HG02870 (cell line): ENCODE measurements at regions not wholly inside any gene's neighbourhood (a gene's known extent, or its start where the extent isn't known, plus 50 kb on each side); places are given as distances from the start of the nearest gene placed in this dataset.
"Not testable (repeated sequence)": the region's sequence is repeated elsewhere in the genome, so short reads cannot be mapped to it uniquely, and the experiment has no call there.

Source experiments
- ATAC-seq: cut with Tn5 transposase; IDR thresholded peaks from one replicate; pipeline ENCODE4 v1.9.1; 2021; ENCODE audit warnings: mild to moderate bottlenecking, moderate library complexity; ENCODE audit not compliant: unreplicated experiment

DNA sequence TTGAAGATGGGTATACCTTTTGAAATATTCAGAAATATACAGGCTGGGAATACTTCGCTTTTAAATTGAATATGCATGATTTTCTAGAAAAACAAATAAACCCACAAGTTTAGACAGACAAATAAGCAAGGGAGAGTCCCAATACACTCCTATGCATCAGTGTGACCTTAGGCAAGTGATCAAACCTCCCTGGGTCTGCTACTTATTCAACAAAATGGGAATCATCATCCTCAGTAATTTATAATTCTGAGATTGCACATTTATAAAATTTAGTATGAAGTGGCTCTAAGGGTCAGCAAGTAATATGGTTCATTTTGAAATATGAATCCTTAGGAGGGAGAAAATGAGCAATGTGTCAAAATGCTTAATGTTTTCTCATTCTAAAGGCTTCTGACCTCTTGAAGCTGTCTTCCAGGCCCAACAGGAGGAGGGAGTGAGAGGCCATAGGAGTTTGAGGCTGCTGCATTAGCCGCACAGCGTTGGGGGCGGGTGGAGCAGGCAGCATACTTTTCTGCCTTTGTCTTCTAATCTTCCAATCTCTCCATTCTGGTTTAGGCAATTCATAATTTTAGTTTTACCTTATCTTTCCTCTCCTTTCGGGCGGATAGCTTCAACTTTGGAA is 155.1 kb downstream of the TRIB2 start:
- ATAC-seq, result no peak

GRCh38 chr2:12877761-12878160 is 161.0 kb downstream of the TRIB2 start:
- ATAC-seq, result no peak

DNA sequence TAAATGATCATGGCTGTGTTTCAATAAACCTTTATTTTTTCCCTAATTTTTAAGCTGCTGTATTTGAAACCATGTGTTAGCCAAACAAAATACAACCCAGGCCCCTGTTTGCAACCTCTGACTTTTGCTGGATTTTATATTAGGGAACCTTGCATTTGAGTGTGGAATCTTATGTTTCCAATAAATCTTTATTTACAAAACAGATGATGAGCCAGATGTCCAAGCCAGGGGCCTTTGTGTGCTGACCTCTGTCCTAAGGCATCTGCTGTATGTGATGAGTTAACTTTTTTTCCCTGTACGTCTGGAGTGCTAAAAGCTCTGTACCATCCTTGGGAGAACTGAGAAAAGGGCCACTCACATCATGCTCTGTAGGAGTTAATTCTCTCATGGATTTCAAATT is 162.9 kb downstream of the TRIB2 start:
- no peak for ATAC-seq

GRCh38 chr2:12881952-12882351 is 165.2 kb downstream of the TRIB2 start:
- ATAC-seq, result no peak

GRCh38 chr2:12882393-12882792 is 165.7 kb downstream of the TRIB2 start:
- ATAC-seq, result no peak

- no peak for ATAC-seq
These were observed 167.2 kb downstream of the TRIB2 start for GRCh38 chr2:12883906-12884305.

DNA sequence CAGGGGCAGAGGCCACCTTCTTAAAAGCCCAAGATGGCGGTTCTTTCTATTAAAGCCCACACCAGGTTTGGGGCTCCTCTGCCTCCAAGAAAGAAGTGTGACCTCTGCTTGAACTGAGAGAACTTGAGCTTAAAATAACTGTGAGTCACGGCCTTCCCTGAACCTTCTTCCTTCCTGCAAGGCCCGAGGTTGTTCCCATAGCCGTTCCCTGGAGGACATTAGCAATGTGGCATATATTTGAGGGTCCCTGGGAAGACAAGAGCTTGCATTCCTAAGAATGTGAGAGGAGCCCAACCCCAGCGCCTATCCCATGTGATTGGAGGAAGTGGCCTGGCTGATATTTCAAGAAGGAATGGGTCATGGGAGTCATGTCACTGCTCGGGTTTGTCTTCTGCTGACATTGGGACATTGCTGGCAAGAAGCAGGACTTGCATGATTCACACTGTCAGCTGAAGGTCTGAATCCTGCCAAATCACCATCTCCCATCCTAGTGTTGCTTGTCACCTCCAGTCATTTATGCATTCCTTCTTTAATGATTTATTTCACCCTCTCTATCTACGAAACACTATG is 168.1 kb downstream of the TRIB2 start:
- no peak for ATAC-seq

DNA sequence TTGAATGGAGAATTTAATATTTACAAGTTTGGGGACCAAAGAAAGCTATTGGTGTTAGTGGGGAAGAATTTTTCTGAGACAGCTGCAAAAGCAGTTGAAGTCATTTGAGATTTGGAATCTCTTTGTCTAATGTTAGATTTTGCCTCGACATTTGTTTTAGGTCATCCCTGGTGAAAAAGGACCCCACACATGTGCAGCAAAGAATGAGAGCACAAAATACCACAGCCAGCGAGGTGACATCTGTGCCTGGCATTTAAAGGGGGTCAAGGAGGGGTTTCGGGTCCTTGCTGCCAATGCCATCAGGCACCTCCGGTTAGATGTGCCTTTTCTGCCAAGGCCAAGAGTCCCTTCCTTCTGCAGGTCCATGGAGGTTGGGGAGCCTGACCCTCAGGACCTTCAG is 173.3 kb downstream of the TRIB2 start:
- no peak for ATAC-seq

- ATAC-seq, result no peak
These were observed 173.8 kb downstream of the TRIB2 start for GRCh38 chr2:12890481-12890991.

DNA sequence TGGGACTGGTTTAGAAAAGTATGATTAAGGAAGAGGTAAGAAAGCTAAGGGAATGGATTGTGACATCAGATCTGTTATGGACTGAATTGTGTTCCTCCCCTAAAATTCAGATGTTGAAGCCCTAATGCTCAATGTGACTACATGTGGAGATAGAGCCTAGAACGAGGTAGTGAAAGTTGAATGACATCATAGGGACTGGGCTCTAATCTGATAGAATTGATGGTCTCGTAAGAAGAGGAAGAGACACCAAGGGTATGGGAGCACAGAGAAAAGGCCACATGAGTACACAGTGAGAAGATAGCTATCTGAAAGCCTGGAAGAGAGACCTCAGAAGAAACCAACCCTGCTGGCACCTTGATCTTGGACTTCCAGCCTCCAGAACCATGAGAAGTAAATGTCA is 178.3 kb downstream of the TRIB2 start:
- no peak for ATAC-seq

DNA sequence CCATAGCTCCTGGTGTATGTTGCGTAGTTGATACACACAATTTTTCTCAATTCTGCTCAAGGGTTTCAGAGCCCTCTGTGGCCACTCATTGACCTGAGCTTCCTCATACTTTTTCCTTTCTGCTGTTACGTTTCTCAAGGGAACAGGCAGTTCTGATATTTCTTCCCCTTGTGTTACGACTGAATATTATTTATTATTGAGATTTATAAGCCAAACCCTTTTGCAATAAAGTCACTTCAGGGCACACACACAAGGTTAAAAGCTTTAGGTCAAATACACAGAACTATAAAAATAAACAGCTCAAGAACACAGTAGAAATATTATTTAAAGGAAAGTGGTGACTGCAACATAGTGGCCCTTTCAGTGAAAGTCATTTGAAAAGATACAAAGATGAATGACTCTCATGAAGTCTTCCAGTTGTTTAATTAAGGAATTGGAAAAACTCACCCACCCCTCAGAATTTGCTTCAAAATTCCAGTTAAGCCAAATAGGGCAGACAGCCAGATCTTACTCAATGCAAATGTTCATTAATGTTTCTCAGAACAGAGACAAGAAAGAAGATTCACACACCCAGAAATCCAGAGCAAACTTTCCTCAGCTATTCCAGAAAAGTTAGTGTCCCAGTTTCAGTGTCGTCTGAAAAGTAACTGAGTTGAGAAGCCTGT is 179.7 kb downstream of the TRIB2 start:
- ATAC-seq, result no peak

- no peak for ATAC-seq
These were observed 180.4 kb downstream of the TRIB2 start for GRCh38 chr2:12897181-12897580.

DNA sequence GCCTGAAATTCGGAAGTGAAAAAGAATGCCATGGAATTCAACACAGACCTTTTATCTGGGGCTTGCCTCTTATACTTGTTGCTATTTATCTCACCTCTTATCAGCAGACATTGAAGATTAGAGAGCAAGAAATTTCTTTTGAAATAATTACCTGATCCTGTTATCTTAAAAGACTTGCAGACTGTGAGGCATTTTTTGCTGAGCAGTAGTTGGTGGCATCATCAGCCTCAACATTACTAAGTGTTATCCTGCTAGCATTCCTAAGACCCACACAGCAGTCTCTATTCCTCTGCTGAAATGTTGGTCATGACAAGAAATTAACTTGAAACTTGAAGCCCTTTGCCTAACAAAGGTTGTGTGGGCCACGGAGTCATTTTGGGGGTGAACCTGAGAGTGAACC is 186.5 kb downstream of the TRIB2 start:
- ATAC-seq, result no peak

GRCh38 chr2:12910431-12910830 is 193.7 kb downstream of the TRIB2 start:
- ATAC-seq, result no peak

DNA sequence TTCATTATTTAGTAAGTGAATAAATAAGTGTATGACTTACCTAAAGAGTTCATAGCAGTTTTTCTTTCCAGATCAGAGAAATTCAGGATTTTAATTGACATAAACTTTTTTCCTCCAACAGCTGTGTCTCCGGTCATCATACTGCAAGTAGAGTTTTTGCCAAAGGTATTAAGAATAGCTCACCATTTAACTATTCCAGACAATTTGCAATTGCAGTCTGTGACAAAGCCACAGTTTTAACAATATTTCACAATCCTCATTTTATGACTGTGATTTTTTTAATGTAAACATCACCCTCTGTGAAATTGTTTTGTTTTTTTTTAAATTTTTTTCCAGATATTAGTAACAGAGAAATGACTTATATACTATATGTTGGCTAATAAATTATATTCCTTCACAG is 199.1 kb downstream of the TRIB2 start:
- ATAC-seq, result no peak

DNA sequence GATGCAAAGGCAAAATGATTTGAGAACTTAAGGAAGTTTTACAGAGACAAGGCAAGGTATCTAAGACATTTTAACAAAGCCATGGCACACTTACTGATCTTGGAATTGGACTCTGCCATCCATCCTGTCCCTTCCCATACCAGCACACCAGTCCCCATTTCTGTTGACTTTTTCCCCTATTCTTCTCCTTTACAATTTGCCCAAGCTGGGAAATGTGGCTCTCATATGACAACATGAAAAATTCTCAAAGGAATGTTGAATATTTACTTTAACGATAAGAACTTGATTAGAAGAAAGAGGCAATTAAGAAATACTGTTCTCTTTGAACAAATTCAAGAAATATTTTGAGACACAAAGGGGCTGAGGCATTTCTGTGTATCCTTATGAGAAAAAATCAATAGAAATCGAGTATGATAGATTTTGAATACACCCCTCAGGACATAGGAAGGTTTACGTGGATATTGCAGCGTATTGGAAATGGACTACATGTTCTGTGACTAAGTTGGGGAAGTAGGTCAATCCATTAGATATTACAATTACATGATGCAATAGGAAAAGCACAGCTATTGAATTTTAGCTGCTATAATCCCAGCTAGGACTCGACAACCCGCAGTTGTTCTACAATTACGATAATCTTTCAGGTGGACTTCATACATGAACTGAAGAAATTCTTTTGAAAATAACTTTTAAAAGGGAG is 201.6 kb downstream of the TRIB2 start:
- no peak for ATAC-seq

DNA sequence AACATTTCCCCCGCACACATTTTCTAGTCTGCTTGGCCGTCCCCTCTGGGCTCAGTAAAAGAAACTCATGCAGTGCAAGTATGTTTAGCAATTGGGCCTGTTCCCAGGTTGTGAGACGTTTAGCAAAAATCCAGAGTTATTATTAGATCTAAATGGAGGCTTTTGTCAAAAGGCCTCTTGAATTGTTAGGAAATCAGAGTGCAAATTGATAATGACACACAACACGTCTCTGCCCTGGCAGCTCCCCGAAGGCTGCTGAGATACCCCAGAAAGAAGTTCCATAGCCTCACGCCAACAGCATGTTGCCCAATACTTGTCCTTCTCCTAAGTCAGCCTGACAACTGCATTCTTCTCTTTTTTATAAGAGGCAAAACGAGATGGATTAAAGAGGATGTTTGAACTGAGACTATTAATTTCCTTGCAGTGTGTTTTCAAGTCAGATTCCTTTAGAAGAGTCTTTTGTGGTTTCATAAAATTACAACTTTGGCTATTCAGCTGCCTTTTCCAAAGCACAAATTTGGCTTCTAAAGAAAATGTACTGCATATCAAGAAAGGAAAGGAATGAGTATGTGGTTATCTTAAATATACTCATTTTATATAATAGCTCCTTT is 202.2 kb downstream of the TRIB2 start:
- ATAC-seq, result no peak

- ATAC-seq, result no peak
These were observed 204.6 kb downstream of the TRIB2 start for GRCh38 chr2:12921321-12921720.

DNA sequence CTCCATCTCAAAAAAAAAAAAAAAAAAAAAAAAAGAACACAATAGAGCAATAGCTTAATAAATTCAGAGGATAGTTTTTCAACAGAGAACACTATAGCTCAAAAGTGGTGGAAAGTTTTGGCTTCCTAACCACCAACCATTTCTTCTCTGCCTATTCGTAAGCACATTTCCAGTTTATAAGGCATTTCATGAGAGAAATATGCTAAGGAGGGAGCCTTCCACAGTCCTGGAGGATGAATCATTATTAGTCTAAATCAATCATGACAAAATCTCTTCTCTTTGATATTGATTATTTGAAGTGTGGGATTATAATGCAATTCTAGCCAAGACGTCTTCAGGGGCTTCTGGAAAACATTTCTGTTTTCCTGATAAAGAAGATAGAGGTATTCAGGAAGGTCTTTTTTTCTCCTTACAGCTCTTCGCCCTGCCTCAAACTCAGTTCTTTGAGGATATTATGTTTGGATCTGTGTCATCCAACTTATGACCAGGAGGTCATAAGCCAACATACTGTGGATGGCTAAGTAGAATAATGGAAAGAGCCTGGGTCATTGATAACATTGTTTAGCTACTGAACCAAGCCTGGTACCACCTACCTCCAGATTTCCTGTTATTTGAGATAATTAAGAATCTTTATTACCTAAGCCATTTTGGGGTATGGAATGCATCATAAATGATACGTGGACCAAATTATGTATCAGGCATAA is 207.3 kb downstream of the TRIB2 start:
- ATAC-seq, result no peak

DNA sequence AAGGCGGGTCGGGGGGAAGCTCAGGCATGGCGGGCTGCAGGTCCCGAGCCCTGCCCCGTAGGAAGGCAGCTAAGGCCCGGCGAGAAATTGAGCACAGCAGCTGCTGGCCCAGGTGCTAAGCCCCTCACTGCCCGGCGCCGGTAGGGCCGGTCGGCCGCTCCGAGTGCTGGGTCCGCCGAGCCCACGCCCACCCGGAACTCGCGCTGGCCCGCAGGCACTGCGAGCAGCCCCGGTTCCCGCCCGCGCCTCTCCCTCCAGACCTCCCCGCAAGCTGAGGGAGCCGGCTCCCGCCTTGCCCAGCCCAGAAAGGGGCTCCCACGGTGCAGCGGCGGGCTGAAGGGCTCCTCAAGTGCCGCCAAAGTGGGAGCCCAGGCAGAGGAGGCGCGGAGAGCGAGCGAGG is 209.9 kb downstream of the TRIB2 start:
- ATAC-seq, result not testable (repeated sequence)
